ENCODE measurements at regions not wholly inside any gene's neighbourhood (a gene's known extent, or its start where the extent isn't known, plus 50 kb on each side); places are given as distances from the start of the nearest gene placed in this dataset.

GRCh38 chr5:3027185-3027865 is 275.8 kb upstream of the IRX2 start:
- TF ChIP-seq, protein P1, sequence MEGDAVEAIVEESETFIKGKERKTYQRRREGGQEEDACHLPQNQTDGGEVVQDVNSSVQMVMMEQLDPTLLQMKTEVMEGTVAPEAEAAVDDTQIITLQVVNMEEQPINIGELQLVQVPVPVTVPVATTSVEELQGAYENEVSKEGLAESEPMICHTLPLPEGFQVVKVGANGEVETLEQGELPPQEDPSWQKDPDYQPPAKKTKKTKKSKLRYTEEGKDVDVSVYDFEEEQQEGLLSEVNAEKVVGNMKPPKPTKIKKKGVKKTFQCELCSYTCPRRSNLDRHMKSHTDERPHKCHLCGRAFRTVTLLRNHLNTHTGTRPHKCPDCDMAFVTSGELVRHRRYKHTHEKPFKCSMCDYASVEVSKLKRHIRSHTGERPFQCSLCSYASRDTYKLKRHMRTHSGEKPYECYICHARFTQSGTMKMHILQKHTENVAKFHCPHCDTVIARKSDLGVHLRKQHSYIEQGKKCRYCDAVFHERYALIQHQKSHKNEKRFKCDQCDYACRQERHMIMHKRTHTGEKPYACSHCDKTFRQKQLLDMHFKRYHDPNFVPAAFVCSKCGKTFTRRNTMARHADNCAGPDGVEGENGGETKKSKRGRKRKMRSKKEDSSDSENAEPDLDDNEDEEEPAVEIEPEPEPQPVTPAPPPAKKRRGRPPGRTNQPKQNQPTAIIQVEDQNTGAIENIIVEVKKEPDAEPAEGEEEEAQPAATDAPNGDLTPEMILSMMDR (conservative IDR thresholded peaks at IDR 0.05; ENCODE audit: low read depth in 2 of 2), result no peak
- no peak for TF ChIP-seq STAT1 (IDR thresholded peaks at IDR 0.05; ENCODE audit: unreplicated experiment)
- no peak for TF ChIP-seq CREB1 (CRISPR knock-in tag; IDR thresholded peaks at IDR 0.05; ENCODE audit: low read depth)
- no peak for TF ChIP-seq POLR2AphosphoS5 (IDR thresholded peaks at IDR 0.05; ENCODE audit: low read depth)
- TF ChIP-seq, protein P2, sequence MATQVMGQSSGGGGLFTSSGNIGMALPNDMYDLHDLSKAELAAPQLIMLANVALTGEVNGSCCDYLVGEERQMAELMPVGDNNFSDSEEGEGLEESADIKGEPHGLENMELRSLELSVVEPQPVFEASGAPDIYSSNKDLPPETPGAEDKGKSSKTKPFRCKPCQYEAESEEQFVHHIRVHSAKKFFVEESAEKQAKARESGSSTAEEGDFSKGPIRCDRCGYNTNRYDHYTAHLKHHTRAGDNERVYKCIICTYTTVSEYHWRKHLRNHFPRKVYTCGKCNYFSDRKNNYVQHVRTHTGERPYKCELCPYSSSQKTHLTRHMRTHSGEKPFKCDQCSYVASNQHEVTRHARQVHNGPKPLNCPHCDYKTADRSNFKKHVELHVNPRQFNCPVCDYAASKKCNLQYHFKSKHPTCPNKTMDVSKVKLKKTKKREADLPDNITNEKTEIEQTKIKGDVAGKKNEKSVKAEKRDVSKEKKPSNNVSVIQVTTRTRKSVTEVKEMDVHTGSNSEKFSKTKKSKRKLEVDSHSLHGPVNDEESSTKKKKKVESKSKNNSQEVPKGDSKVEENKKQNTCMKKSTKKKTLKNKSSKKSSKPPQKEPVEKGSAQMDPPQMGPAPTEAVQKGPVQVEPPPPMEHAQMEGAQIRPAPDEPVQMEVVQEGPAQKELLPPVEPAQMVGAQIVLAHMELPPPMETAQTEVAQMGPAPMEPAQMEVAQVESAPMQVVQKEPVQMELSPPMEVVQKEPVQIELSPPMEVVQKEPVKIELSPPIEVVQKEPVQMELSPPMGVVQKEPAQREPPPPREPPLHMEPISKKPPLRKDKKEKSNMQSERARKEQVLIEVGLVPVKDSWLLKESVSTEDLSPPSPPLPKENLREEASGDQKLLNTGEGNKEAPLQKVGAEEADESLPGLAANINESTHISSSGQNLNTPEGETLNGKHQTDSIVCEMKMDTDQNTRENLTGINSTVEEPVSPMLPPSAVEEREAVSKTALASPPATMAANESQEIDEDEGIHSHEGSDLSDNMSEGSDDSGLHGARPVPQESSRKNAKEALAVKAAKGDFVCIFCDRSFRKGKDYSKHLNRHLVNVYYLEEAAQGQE (IDR thresholded peaks at IDR 0.05; ENCODE audit: unreplicated experiment), result no peak
- no peak for TF ChIP-seq EZH2 (IDR thresholded peaks at IDR 0.05; ENCODE audit: low read depth, unreplicated experiment)
- no peak for TF ChIP-seq EZH2phosphoT487 (IDR thresholded peaks at IDR 0.05; ENCODE audit: unreplicated experiment)
- no peak for TF ChIP-seq JUNB (IDR thresholded peaks at IDR 0.05; ENCODE audit: unreplicated experiment)
